H1 (cell line): ENCODE measurements at regions not wholly inside any gene's neighbourhood (a gene's known extent, or its start where the extent isn't known, plus 50 kb on each side); places are given as distances from the start of the nearest gene placed in this dataset.

Source experiments
- CTCF ChIA-PET: fragments of 300-600 bp; sonication (Branson Sonifier 250); formaldehyde crosslinking; loops from one replicate; lab custom pipeline; 2021; ENCODE audit not compliant: partially characterized antibody; lab: Charles Lee
- POLR2A ChIA-PET: fragments of 300-600 bp; sonication (Branson Sonifier 250); formaldehyde crosslinking; loops from one replicate; lab custom pipeline; 2021; ENCODE audit warnings: inconsistent platforms; ENCODE audit not compliant: partially characterized antibody; lab: Charles Lee
- DNase-seq, 2 experiments: peaks; one replicate each; pipeline versions ENCODE4 v3.0.0 to v3.0.0-alpha.2; 2010 to 2022; ENCODE audit warnings: low spot score in 2 of 2, low read depth in 1 of 2, mixed read lengths in 1 of 2
- FAIRE-seq: peaks from 2 replicates; lab custom pipeline; 2011; peaks lifted over from hg19 to GRCh38; lab: Jason Lieb, UNC
- H2AFZ ChIP-seq: 2 replicates; pipeline ENCODE4 v1.8.1; 2012; ENCODE audit warnings: low read length, inconsistent platforms
- H2AK5ac ChIP-seq: 2 replicates; pipeline ENCODE4 v1.6.1; 2013; ENCODE audit warnings: low read depth, low read length
- H2BK120ac ChIP-seq: replicated peaks from 2 replicates; pipeline ENCODE3; 2013; ENCODE audit warnings: low read depth, low read length, inconsistent platforms
- H2BK12ac ChIP-seq: 2 replicates; pipeline ENCODE4 v1.6.1; 2013; ENCODE audit warnings: low read depth, low read length
- H2BK15ac ChIP-seq: 2 replicates; pipeline ENCODE4 v1.6.1; 2013; ENCODE audit warnings: low read length
- H2BK20ac ChIP-seq: 2 replicates; pipeline ENCODE4 v1.6.1; 2013; ENCODE audit warnings: low read length
- H2BK5ac ChIP-seq: 2 replicates; pipeline ENCODE4 v1.6.1; 2013; ENCODE audit warnings: low read depth, low read length
- H3K14ac ChIP-seq: 2 replicates; pipeline ENCODE4 v1.6.1; 2013; ENCODE audit warnings: inconsistent platforms; ENCODE audit not compliant: insufficient read length
- H3K18ac ChIP-seq: 2 replicates; pipeline ENCODE4 v1.6.1; 2013; ENCODE audit warnings: low read length; ENCODE audit errors: extremely low read depth
- H3K23ac ChIP-seq: 2 replicates; pipeline ENCODE4 v1.6.1; 2013; ENCODE audit warnings: inconsistent platforms; ENCODE audit not compliant: insufficient read length
- H3K23me2 ChIP-seq: 2 replicates; pipeline ENCODE4 v1.6.1; 2013; ENCODE audit warnings: low read depth, low read length
- H3K27ac ChIP-seq: 2 replicates; pipeline ENCODE4 v1.6.1; 2011; ENCODE audit warnings: low read depth, low read length, inconsistent platforms
- H3K27me3 ChIP-seq, 4 experiments: replicated peaks in 1 of 4; 1 replicate in 1 of 4; 2 replicates in 3 of 4; pipeline versions ENCODE4 v1.6.1 to v1.8.1; 2011 to 2013; ENCODE audit warnings: low read length in 3 of 4, mild to moderate bottlenecking in 3 of 4, inconsistent platforms in 2 of 4, mixed read lengths in 2 of 4, moderate library complexity in 1 of 4; ENCODE audit not compliant: control insufficient read depth in 3 of 4, insufficient read depth in 3 of 4; ENCODE audit errors: extremely low read depth in 1 of 4
- H3K36me3 ChIP-seq, 4 experiments: 2 replicates each; pipeline versions ENCODE4 v1.6.1 to v1.8.1; 2011 to 2013; ENCODE audit warnings: mild to moderate bottlenecking in 4 of 4, low read length in 3 of 4, moderate library complexity in 2 of 4, control low read depth in 1 of 4, inconsistent platforms in 1 of 4; ENCODE audit not compliant: insufficient read depth in 4 of 4, control insufficient read depth in 2 of 4
- H3K4ac ChIP-seq: replicated peaks from 2 replicates; pipeline ENCODE3; 2013; ENCODE audit warnings: low read length, low read depth, mixed read lengths, inconsistent platforms; ENCODE audit not compliant: insufficient read length
- H3K4me1 ChIP-seq, 4 experiments: replicated peaks in 1 of 4; 1 replicate in 1 of 4; 2 replicates in 3 of 4; pipeline versions ENCODE4 v1.6.1 to v1.8.1; 2011 to 2013; ENCODE audit warnings: low read length in 3 of 4, inconsistent platforms in 2 of 4, mixed read lengths in 1 of 4; ENCODE audit not compliant: insufficient read depth in 4 of 4, control insufficient read depth in 3 of 4
- H3K4me2 ChIP-seq, 2 experiments: 2 replicates each; pipeline versions ENCODE4 v1.6.1 to v1.8.1; 2011 to 2013; ENCODE audit warnings: low read depth in 2 of 2, low read length in 2 of 2, control low read depth in 1 of 2, inconsistent platforms in 1 of 2, mild to moderate bottlenecking in 1 of 2; ENCODE audit not compliant: insufficient read depth in 1 of 2
- H3K4me3 ChIP-seq, 4 experiments: fragments of 200-600, 300-600 bp in 1 of 4; sonication (generic), shearing (Covaris generic), sonication (Bioruptor Twin) in 1 of 4; 2 replicates each; pipeline versions ENCODE4 v1.5.1 to v1.8.1; 2011 to 2016; ENCODE audit warnings: low read length in 4 of 4, low read depth in 3 of 4, control low read depth in 2 of 4, inconsistent platforms in 2 of 4, mild to moderate bottlenecking in 2 of 4, mixed read lengths in 1 of 4, moderate library complexity in 1 of 4; ENCODE audit not compliant: insufficient read depth in 2 of 4; ENCODE audit errors: extremely low read depth in 1 of 4
- H3K56ac ChIP-seq: replicated peaks from 2 replicates; pipeline ENCODE3; 2013; ENCODE audit warnings: low read depth, mild to moderate bottlenecking, mixed read lengths, low read length, inconsistent platforms; ENCODE audit not compliant: insufficient read length
- H3K79me1 ChIP-seq: 2 replicates; pipeline ENCODE4 v1.6.1; 2013; ENCODE audit warnings: low read depth, low read length, control low read depth
- H3K79me2 ChIP-seq, 2 experiments: 2 replicates each; pipeline versions ENCODE4 v1.6.1 to v1.8.1; 2012 to 2013; ENCODE audit warnings: low read length in 2 of 2, mild to moderate bottlenecking in 2 of 2, inconsistent platforms in 1 of 2; ENCODE audit not compliant: insufficient read depth in 2 of 2, control insufficient read depth in 1 of 2
- H3K9ac ChIP-seq, 4 experiments: replicated peaks in 1 of 4; 1 replicate in 1 of 4; 2 replicates in 3 of 4; pipeline versions ENCODE4 v1.6.1 to v1.8.1; 2011 to 2013; ENCODE audit warnings: low read depth in 3 of 4, low read length in 3 of 4, control low read depth in 2 of 4, mild to moderate bottlenecking in 2 of 4, moderate library complexity in 2 of 4, inconsistent platforms in 1 of 4; ENCODE audit errors: extremely low read depth in 1 of 4
- H3K9me3 ChIP-seq, 2 experiments: 2 replicates each; pipeline versions ENCODE4 v1.6.1 to v1.8.1; 2012 to 2013; ENCODE audit warnings: mild to moderate bottlenecking in 2 of 2, moderate library complexity in 2 of 2, control low read depth in 1 of 2, inconsistent platforms in 1 of 2, low read depth in 1 of 2, low read length in 1 of 2, mixed read lengths in 1 of 2; ENCODE audit not compliant: insufficient read depth in 2 of 2
- H4K20me1 ChIP-seq, 2 experiments: replicated peaks in 1 of 2; 2 replicates each; pipeline versions ENCODE3 to v1.8.1; 2011 to 2013; ENCODE audit warnings: inconsistent platforms in 2 of 2, low read length in 2 of 2, mild to moderate bottlenecking in 1 of 2; ENCODE audit not compliant: insufficient read depth in 2 of 2, control insufficient read depth in 1 of 2
- H4K5ac ChIP-seq: 2 replicates; pipeline ENCODE4 v1.6.1; 2013; ENCODE audit warnings: low read length, low read depth, mixed read lengths, inconsistent platforms; ENCODE audit not compliant: insufficient read length
- H4K8ac ChIP-seq: 2 replicates; pipeline ENCODE4 v1.8.0; 2013; ENCODE audit warnings: mild to moderate bottlenecking, moderate library complexity, low read length, inconsistent platforms; ENCODE audit not compliant: insufficient read depth; ENCODE audit errors: extremely low read depth
- H4K91ac ChIP-seq: replicated peaks from 2 replicates; pipeline ENCODE3; 2013; ENCODE audit warnings: low read length, mixed read lengths, inconsistent platforms; ENCODE audit not compliant: insufficient read length
- CBX5 ChIP-seq: fragments of 300-800, 300-1000 bp; sonication (generic); IDR thresholded peaks from 2 replicates; pipeline ENCODE4 v1.7.1; 2016; ENCODE audit warnings: antibody characterized with exemption, low read length, low read depth
- FOSL1 ChIP-seq: IDR thresholded peaks from 2 replicates; pipeline ENCODE4 v1.6.1; 2011; ENCODE audit warnings: mild to moderate bottlenecking, low read depth, low read length, moderate library complexity; ENCODE audit not compliant: insufficient read depth
- GTF2F1 ChIP-seq: IDR thresholded peaks from 2 replicates; pipeline ENCODE4 v1.6.1; 2012; ENCODE audit warnings: low read depth, low read length, improper control_type of control experiment, borderline replicate concordance
- HDAC2 ChIP-seq, 2 experiments: fragments of 300-600 bp in 1 of 2; sonication (generic) in 1 of 2; IDR thresholded peaks; 2 replicates each; pipeline ENCODE4 v1.6.1; 2011 to 2012; ENCODE audit warnings: low read depth in 2 of 2, low read length in 2 of 2, mild to moderate bottlenecking in 2 of 2, moderate library complexity in 2 of 2, borderline replicate concordance in 1 of 2, inconsistent platforms in 1 of 2
- JUND ChIP-seq: IDR thresholded peaks from 2 replicates; pipeline ENCODE4 v1.6.1; 2011; ENCODE audit warnings: mild to moderate bottlenecking, improper control_type of control experiment, low read length
- POU5F1 ChIP-seq: IDR thresholded peaks from 2 replicates; pipeline ENCODE4 v1.6.1; 2011; ENCODE audit warnings: low read depth, mild to moderate bottlenecking, low read length, moderate library complexity
- RAD21 ChIP-seq, 2 experiments: IDR thresholded peaks in 1 of 2; conservative IDR thresholded peaks in 1 of 2; 2 replicates each; pipeline ENCODE4 v1.6.1; 2011; ENCODE audit warnings: low read depth in 2 of 2, low read length in 2 of 2, improper control_type of control experiment in 1 of 2, inconsistent platforms in 1 of 2, mild to moderate bottlenecking in 1 of 2, moderate library complexity in 1 of 2
- SIX5 ChIP-seq: IDR thresholded peaks from 2 replicates; pipeline ENCODE4 v1.6.1; 2011; ENCODE audit warnings: mild to moderate bottlenecking, low read depth, low read length
- SP4 ChIP-seq: IDR thresholded peaks from 2 replicates; pipeline ENCODE4 v1.6.1; 2012; ENCODE audit warnings: low read length, inconsistent platforms
- TAF7 ChIP-seq: optimal IDR thresholded peaks from 2 replicates; pipeline ENCODE3; 2011; ENCODE audit warnings: low read depth, mild to moderate bottlenecking, inconsistent platforms, low read length, moderate library complexity, borderline replicate concordance
- WGBS, 2 experiments: shearing (Covaris generic) in 1 of 2; methylation state at CpG; one replicate each; pipeline versions ENCODE4 v1.1.6 to v1.1.7; 2013 to 2015; ENCODE audit warnings: low lambda C conversion rate in 2 of 2, mixed read lengths in 2 of 2, inconsistent platforms in 1 of 2, low coverage in 1 of 2, missing lambda C conversion rate in 1 of 2; ENCODE audit not compliant: insufficient replicate concordance in 2 of 2, insufficient coverage in 1 of 2, insufficient read length in 1 of 2; ENCODE audit errors: extremely low coverage in 1 of 2, missing lambda C conversion rate in 1 of 2; 5-methylcytosine and 5-hydroxymethylcytosine counted together
- TF ChIP-seq, protein P1 (sequence below): IDR thresholded peaks from 2 replicates; pipeline ENCODE4 v1.6.1; 2012; ENCODE audit warnings: inconsistent platforms
- TF ChIP-seq, protein P2 (sequence below): IDR thresholded peaks from 2 replicates; pipeline ENCODE4 v1.6.1; 2012; ENCODE audit warnings: low read length, inconsistent platforms

DNA sequence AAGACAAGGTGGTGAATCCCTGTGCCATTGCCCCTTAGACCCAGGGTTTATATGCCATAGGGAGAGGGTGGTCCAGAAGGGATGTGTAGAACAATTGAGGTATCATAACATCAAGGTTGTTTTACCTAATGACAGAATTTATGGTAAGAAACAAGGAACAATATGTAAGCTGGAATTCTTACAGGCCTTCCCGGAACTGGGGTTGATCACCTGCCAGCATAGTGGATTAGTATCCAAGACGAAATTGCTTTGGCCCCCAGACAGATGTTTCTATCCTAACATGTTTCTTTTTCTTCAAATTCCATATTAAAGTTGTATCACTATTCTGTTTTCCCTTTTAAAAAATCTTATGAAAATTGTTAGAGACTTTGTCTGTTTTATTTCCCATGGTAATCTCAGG is 343.8 kb upstream of the ANO3 start:
- CTCF ChIA-PET = interaction anchor here (0.6 kb wide), 2 partner anchors 90 to 149 kb away, joined by 3 read pairs; no protein-coding TSS in a partner anchor
- no peak overlapping the region for H3K18ac ChIP-seq
- H2AK5ac ChIP-seq = no peak overlapping the region
- H2BK20ac ChIP-seq = no peak overlapping the region
- 96% methylated on average over 2 of the region's 2 CpGs; no CpG with 5 or more reads in 1 of the 2 experiments for WGBS, 2 experiments
- H3K9ac ChIP-seq = no peak overlapping the region
- no peaks in the 10 kb centered on the region for H3K4me1 ChIP-seq
- no peak overlapping the region for H4K91ac ChIP-seq
- no peak overlapping the region for H2BK5ac ChIP-seq
- no peak overlapping the region for H2BK15ac ChIP-seq
- TF ChIP-seq SP4 (no peak), HDAC2 (IDR thresholded peaks at IDR 0.05; ENCODE audit: borderline replicate concordance in 1 of 2, low read depth in 2 of 2, low read length in 2 of 2) (no peak), CBX5 (no peak), GTF2F1 (no peak), TAF7 (no peak), FOSL1 (no peak), POU5F1 (no peak), JUND (no peak), RAD21 (IDR thresholded peaks at IDR 0.05 in 1 of 2, conservative IDR thresholded peaks at IDR 0.05 in 1 of 2; ENCODE audit: low read depth in 2 of 2, low read length in 2 of 2) (no peak), SIX5 (no peak)
- TF ChIP-seq, protein P1, sequence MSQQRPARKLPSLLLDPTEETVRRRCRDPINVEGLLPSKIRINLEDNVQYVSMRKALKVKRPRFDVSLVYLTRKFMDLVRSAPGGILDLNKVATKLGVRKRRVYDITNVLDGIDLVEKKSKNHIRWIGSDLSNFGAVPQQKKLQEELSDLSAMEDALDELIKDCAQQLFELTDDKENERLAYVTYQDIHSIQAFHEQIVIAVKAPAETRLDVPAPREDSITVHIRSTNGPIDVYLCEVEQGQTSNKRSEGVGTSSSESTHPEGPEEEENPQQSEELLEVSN = no peak
- TF ChIP-seq, protein P2, sequence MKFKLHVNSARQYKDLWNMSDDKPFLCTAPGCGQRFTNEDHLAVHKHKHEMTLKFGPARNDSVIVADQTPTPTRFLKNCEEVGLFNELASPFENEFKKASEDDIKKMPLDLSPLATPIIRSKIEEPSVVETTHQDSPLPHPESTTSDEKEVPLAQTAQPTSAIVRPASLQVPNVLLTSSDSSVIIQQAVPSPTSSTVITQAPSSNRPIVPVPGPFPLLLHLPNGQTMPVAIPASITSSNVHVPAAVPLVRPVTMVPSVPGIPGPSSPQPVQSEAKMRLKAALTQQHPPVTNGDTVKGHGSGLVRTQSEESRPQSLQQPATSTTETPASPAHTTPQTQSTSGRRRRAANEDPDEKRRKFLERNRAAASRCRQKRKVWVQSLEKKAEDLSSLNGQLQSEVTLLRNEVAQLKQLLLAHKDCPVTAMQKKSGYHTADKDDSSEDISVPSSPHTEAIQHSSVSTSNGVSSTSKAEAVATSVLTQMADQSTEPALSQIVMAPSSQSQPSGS = no peak
- H4K8ac ChIP-seq = no peak overlapping the region
- H2AFZ ChIP-seq = no peak overlapping the region
- DNase-seq = no peak
- no peaks in the 10 kb centered on the region for H3K27me3 ChIP-seq
- no peak overlapping the region for H3K14ac ChIP-seq
- H3K23ac ChIP-seq = no peak overlapping the region
- POLR2A ChIA-PET = interaction anchor here (0.6 to 1.0 kb wide), 3 partner anchors 49 to 546 kb away, joined by 3 read pairs; no protein-coding TSS in a partner anchor
- no peaks in the 10 kb centered on the region for H3K79me1 ChIP-seq
- H2BK120ac ChIP-seq = no peak overlapping the region
- no peak overlapping the region for H3K27ac ChIP-seq
- no peak for FAIRE-seq
- H3K4ac ChIP-seq = no peak overlapping the region
- no peaks in the 10 kb centered on the region for H4K20me1 ChIP-seq
- H3K56ac ChIP-seq = no peak overlapping the region
- no peaks in the 10 kb centered on the region for H3K23me2 ChIP-seq
- no peaks in the 10 kb centered on the region for H3K79me2 ChIP-seq
- H3K4me2 ChIP-seq = no peak overlapping the region
- H3K36me3 ChIP-seq = no peaks in the 10 kb centered on the region
- H4K5ac ChIP-seq = no peak overlapping the region
- no peaks in the 10 kb centered on the region for H3K9me3 ChIP-seq
- no peak overlapping the region for H3K4me3 ChIP-seq
- no peak overlapping the region for H2BK12ac ChIP-seq
